ENCODE measurements at regions not wholly inside any gene's neighbourhood (a gene's known extent, or its start where the extent isn't known, plus 50 kb on each side); places are given as distances from the start of the nearest gene placed in this dataset.
"Not testable (repeated sequence)": the region's sequence is repeated elsewhere in the genome, so short reads cannot be mapped to it uniquely, and the experiment has no call there.

DNA sequence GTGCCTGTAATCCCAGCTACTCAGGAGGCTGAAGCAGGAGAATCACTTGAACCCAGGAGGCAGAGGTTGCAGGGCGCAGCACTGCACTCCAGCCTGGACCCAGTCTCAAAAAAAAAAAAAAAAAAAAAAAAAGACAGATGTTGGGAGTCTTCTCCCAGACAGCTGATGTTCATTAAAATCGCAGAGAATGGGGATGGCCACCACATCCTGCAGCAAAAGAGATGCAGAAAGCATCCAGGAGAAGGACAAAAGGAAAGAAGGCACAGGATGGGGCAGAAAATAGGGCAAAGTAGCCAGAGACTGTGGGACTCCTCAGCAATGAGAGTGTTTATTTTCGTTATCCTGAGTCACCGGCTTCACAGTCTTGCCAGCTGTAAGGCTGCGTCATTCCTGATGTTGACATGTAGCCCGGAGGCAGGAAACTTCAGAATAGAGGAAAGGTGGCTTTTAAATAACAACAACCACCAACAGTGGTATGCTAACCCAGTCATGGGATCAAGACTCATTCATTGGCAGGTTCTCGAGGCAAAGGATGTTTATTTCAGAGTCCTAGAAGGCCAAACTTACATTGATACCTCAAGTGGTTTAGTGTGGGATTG lies 149.5 kb upstream of the SVIL start:
- no peak for DNase-seq

DNA sequence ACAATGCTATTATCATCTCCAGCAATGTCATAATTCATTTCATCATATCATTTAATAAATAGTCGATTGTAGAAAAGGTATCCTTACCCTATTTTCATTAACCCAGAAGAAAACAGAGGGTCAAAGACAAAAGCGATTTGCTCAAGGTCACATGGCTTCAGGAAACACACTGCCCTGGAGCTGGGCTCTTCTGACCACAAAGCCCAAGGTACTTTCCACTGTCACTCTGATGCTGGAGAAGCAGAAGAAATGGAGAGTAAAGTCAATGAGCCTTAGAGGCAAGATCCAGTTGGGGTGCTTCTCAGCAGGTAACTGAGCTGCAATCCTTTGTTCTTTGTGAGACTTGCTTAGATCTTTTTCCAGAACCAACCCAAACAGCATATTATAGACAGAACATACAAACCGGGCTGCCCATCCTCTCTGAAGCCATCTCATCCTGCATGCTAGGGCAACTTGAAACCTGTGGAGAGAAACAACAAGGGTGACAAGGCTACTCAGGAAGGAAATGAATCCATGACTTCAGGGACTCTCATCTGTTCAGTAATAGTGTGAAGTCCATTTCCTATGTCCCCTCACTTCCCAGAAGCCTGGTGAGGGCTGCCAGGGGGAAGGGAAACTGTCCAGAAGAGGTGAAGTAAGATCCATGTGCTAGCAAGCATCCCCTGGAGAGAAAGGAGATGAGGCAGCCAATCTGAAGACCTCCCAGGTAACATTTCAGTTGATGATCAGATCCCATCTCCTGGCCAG lies 148.6 kb upstream of the SVIL start:
- no peak for DNase-seq

DNA sequence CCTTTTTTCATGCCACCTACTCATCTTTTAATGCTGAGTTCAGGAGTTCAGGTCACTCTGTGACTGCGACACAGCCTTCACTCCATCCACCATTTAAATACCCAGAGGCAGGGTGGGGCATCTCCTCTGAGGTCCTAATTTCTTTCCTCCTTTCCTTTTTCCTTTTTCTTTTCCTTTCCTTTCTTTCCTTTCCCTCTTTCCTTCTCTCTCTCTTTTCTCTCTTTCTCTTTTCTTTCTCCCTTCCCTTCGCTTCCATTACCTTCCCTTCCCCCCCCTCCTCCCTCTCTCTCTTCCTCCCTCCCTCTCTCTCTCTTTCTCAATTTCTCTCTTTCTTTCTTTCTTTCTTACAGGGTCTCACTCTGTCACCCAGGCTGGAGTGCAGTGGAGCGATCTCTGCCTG lies 145.9 kb upstream of the SVIL start:
- no peak for DNase-seq

DNA sequence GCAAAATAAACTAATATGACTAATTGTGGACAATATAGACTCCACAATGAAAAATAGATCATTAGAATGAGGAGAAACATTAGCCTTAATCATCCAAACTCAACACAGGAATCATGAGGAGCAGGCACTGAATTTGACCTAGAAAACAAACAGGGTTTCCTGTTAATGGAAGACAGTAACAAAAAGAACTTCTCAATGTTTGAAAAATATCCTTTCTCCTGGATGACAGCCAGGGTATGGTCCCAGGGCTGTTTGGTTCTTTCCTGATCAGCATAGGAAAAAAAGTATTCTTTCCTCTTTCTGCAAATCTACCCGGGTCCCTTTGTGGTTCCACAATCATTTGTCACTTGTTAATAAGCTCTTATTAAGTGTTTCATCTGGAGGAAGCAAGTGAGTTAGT lies 145.3 kb upstream of the SVIL start:
- DNase-seq, result no peak

DNA sequence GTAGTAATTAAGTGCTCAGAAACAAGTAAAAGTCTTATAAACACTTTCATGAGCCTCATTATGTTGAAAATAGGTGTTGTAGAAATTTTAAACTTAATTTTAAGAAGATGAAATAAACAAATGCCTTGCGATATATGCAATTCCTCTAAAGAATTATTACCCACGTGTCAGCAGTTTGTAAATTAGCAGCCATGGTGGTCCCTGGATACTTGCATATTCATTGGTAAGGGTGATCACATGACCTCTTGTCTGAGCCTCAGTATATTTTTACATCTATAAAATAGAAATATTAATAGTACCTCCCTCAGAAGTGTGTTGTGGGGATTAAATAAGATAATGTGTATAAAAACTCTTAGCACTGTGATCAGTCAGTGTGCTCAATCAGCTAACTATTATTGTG lies 141.5 kb upstream of the SVIL start:
- DNase-seq, result no peak

DNA sequence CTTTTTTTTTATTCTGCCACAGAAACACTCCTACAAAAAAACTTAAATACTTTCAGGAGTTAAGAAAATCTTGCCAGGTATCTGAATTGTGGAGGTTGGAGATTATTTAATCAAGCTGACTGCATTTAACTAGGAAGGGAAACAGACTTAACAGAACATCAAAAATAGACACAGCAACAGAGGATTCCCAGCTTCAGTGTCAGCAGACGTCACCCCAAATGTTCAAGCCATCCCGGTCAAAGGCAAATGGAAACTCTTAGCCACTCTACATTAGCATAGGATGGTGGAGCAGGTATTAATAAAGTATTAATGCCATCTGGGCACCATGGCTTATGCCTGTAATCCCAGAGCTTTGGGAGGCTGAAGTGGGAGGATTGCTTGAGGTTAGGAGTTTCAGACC lies 139.7 kb upstream of the SVIL start:
- DNase-seq, result no peak

DNA sequence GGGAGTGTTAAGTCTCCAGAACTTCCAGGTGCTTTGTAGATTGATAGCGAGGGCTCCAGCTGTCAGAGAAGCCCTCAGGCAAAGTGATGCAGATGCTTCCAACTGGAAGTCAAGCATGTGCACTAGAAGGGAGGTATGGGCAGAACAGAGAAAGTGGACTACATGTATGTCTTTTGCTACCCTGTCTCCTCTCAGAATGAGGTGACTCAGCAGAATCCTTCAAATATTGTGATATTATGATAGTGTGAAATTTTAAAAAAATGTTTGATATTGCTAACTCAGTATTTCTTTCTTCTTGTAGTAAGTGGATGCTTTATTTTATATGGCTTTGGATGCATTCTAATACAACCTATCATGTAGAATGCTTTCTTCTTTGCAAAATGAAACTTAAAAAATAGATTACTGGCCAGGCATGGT lies 138.9 kb upstream of the SVIL start:
- DNase-seq, result no peak

DNA sequence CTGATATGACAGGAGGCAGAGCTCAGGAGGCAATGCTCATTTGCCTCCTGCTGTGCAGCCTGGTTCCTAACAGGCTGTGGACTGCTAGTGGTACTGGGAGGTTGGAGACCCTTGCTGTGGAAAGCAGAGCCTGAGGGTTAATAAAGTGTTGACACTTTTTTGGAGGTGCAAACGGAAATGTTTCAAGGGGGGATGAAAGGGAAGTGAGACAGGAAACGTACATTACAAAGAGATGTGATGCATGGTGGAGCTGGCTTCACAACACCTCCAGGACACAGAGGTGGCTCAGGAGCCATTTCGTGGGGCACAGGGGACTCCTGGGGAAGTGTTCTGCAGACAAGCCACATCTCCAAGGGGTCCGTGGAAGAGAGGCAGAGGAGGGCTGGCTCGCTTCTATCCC lies 137.6 kb upstream of the SVIL start:
- peak; percentile 7 for DNase-seq

DNA sequence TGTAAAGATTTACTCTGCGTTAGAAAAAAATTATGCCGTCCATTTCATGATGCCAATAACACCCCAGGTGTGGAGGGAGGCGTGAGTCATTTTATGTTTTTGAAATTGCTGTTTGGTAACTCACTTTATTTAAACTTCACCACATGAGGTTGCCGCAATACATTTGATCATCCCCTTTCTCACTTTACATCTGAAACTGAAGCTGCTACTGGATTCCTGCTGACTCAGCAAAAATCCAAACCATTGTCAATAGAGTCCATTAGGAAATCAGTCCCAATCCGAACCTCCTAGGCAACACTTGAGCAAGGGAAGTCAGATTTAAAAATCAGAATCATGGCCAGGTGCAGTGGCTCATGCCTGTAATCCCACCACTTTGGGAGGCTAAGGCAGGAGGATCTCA lies 136.6 kb upstream of the SVIL start:
- no peak for DNase-seq

DNA sequence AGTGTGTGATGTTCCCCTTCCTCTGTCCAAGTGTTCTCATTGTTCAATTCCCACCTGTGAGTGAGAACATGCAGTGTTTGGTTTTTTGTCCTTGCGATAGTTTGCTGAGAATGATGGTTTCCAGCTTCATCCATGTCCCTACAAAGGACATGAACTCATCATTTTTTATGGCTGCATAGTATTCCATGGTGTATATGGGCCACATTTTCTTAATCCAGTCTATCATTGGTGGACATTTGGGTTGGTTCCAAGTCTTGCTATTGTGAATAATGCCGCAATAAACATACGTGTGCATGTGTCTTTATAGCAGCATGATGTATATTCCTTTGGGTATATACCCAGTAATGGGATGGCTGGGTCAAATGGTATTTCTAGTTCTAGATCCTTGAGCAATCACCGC lies 134.5 kb upstream of the SVIL start:
- DNase-seq, result not testable (repeated sequence)

DNA sequence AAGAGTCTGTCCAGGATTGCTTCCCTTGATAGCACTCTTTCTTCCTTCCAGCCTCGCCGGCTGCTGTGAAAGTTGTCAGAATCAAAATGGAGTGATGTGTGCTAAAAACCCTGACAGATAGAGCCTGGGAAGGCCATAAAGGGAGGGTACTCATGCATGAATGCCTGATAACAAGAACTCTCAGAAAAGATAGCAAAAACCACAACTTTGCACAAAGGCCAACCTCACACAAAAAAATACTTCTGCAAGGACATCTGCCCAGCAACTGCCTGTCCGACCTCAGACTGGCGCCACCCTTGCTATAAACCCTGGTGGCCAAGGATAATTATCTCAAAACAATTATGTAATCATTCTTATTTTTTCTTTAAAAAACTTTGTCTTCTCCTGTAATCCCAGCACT lies 133.2 kb upstream of the SVIL start:
- no peak for DNase-seq

DNA sequence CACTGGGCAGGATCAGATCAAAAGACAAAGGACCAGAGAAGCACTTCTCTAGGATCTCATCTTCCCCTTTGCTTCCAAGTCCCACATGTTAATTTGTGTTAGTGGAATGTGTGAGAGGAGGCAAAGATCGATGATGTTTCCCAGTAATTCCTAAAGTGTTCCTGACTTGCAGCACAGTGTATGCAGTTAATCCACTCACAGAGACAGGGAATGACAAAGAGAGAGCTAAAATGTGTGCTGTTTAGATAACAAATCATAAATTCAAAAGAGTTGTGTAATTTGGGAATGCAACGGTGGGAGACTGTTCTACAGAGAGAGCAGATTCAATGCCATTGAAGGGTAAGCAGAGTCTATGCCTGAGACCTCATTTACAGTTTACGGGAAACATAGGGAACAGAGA lies 132.0 kb upstream of the SVIL start:
- DNase-seq, result no peak

DNA sequence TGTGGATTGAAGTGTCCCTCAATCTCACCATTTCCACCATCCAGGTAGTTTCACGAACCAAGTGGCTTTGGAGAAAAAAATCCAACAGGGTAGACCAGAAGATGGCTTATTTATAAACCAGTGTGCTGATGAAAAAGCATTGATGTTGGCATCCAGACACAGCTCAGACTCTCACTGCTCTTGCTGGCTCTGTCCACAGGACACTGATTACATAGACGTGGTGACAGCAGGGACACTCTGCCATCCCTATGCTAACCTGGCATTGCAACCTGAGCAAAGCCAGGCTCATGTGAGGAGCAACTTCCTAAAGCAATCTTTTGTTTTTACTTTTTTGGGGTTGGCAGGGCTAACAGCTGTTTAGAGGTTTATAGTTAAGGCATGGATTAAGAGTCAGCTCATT lies 130.6 kb upstream of the SVIL start:
- no peak for DNase-seq

DNA sequence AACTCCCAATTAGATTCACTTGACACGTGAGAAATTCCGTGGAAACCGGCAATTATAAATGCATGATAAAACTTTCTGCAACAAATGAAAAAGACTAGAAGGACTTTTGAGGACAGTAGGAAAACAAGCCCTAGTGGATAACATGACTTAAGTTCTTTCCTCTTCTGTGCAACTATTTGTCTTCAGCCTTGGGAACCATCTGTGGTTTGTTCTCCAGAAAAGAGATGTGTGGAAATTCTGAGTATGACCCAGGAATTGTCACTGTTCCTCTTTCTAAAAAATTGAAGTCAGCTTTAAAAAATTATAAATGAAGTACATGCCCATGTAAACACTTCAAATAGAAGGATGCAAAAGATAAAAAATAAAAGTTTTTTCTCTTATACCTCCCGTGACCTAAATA lies 128.6 kb upstream of the SVIL start:
- no peak for DNase-seq

DNA sequence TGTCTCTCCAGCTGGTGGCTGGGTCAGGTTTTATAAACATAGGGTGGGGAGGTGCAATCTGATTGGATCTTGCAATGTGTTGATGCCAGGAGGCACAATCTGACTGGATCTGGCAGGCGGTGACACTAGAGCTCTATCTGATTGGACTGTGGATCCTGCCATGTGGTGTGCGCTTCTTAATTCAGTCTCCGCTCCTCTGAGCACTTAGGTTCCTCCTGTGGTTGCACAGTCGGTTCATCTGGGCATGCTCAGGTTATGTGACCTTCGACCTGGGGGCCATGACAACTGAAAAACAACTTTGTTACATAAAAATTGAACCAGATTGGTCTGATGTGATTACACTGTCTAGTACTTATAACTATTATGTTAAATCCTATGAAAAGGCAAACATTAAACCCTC lies 127.1 kb upstream of the SVIL start:
- no peak for DNase-seq

DNA sequence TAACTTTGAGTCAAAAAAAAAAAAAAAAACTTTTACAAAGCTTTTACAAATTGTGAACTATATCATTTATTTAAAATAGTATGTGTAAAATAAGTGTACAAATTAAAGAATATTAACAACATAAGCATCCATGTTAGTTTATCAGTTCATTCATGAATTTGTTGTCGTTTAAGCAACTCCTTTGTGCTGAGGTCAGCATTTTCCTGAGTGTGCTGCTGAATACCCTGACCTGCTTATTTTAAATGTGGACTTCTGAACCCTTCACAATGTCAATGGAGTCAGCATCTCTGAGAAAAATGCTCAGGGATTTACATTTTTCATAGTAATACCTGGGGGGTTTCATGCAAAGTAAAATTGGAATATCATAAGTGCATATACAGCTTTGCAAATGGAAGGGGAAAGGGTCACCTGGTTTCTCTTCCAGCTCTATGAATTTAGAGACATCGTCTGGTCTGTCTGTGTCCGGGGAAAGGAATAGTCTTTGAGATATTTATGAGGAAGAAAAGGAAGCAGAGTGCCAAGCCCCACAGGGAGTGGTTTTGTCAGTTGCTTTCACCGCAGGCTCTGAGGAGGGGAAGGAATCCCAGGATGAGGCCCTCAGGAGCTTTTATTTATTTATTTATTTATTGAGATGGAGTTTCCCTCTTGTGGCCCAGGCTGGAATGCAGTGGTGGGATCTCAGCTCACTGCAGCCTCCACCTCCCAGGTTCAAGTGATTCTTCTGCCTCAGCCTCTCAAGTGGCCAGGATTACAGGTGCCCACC lies 125.5 kb upstream of the SVIL start:
- no peak for DNase-seq

DNA sequence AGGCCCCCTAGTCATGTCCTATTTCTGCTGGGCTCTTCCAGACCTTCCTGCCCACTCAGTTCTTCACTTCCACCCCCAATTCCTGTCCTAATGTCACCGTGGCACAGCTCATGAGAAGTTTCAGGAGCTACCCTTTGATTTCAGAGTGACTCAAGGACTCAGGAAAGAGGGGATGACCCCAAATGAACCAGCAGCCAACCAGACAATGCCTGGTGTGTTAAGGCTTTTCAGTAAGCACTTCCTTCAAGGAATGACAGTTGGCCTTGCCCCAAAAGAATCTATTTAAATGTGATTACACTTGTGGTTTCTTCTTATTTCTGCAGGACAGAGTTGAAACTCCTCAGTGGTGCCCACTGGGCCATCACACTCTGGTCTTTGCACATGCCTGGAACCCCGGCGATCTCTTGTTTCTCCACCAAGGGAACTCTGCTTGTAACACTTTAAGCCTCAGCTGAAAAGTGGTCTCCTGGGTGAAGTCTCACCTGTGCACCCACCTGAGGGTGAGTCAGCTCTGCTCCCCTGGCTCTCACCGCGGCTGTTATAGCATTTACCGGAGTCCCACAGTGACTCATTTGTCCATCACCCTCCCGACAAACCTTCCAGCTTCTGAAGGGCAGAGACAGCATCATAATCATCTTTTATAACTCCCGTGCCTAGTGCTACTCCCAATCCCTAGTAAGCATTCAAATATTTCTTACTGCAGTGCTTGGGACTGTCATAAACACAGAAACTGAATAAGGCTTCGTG lies 123.0 kb upstream of the SVIL start:
- DNase-seq, result no peak

DNA sequence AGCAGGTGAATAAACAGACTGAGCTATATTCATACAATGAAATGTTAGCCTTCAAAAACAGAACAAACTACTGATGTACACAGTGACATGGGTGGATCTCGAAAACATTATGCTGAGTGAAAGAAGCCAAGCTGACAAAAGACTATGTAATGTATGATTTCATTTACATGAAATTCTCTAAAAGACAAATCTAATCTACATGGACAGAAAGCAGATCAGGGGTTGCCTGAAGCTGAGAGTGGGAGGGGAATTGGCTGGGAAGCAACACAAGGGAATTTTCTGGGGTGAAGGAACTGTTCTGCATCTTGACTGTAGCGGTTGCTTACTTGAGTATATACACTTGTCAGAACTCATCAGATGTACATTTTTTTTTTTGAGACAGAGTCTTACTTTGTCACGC lies 121.7 kb upstream of the SVIL start:
- DNase-seq, result no peak

DNA sequence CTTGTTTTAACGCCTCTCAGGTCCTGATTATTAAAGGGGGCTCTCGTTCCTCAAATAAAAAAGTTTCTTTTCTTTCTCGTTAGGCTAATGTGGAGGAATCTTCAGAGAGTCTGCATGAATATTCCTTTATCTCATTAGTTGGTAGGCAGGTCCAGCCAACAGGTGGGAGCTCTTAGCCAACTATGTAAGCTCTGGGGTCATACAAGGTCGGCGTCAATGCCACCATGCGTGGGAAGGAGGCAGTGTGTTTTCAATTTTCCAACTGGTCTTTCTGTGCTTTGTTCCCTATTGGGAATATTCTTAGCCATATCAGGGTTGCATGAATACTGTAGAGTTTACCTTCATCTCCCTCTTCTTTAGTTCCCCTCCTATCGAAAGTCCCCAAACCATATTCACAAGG lies 118.5 kb upstream of the SVIL start:
- no peak for DNase-seq

DNA sequence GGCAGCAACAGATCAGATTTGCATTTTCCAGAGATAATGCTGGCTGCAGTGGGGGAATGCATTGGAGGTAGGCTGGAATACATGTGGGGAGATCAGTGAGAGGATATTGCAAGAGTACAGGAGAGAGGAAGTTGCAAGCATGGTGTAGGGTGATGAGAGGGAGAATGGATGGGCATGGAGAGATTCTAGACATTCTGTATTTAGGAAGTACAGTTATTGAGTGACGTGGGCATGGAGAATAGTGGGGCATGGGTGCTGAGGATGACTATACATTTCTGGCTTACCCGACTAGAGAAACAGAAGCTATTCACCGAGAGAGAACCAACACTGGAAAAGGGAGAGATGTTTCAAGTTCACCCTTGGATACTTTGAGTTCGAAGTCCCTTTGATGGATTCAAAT lies 116.9 kb upstream of the SVIL start:
- DNase-seq, result no peak

DNA sequence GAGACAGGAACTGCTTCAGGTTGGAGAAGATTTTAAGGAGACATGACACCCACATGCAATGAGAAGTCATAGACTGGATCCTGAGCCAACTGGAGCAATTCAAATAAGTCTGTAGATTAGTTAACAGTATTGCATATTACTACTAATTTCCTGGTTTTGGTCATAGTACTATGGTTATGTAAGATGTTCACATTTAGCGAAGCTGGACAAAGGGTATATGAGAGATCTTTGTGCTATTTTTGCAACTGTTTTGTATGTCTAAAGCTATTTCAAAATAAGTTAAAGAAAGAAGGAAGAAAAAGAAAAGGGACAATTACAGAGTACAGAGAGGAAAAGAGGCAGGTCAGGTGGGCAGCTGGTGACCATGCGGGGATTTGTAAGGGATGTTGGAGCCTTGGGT lies 116.5 kb upstream of the SVIL start:
- no peak for DNase-seq

DNA sequence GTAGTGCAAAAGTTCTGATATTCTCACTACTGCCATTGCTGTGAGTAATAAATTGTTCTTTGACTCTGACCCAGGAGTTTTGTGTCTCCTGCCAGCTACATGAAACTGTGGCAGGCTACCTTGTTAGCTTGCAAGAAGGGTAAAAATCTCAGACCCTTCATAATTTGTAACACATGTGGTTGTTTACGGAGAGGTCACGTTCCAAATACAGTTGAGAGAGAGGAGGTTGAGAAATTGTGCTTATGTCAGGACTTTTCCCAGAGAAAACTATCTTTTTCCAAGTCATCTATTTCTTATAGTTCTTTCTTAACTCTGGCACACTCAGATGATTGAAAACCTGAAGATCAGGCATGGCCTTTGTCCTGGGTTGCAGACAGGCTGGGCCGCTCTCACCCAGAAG lies 114.4 kb upstream of the SVIL start:
- DNase-seq, result no peak

DNA sequence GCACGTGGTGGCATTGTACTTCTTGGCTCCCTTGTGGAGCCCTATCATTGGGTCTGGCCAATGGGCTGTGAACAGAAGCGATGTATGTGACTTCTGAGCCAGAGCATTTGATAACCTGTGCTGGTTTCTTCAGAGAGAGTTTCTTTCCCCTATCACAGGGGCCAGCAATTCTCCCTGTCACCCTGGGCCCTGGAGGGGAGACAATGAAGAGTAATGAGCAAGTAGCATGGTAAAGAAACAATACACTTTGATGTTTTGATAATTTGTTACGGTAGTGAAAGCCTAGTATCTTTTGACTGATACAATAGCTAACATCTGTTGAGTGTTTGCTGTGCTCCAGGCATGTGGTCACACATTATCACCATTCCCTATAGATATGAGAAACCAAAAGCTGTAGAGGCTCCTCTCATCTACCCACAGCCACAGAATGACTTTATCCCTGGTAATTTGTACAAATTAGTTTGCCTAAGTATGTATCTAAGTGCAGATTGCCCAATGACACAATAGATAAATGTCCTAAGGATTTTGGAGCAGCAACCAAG lies 113.4 kb upstream of the SVIL start:
- DNase-seq, result no peak

Data from CD4-positive, alpha-beta T cell treated with Interleukin-17A for 4 hours (primary cell).